Sigmoid colon (tissue), 6 donors: ENCODE measurements at regions not wholly inside any gene's neighbourhood (a gene's known extent, or its start where the extent isn't known, plus 50 kb on each side); places are given as distances from the start of the nearest gene placed in this dataset.

Experiments
- DNase-seq: peaks from one replicate; pipeline ENCODE4 v3.0.0-alpha.2; 2019
- H3K27ac ChIP-seq, 4 donors: fragments of 200-600 bp; sonication (generic); one replicate each; pipeline ENCODE4 v1.5.1; 2016 to 2019; ENCODE audit warnings: mild to moderate bottlenecking in 1 of 4
- H3K27me3 ChIP-seq, 3 donors: fragments of 200-600 bp; sonication (generic); one replicate each; pipeline ENCODE4 v1.5.1; 2019; ENCODE audit warnings: mild to moderate bottlenecking in 1 of 3
- H3K36me3 ChIP-seq, 4 donors: fragments of 200-600 bp; sonication (generic); one replicate each; pipeline ENCODE4 v1.5.1; 2016 to 2019
- H3K4me1 ChIP-seq, 4 donors: fragments of 200-600 bp; sonication (generic); one replicate each; pipeline ENCODE4 v1.5.1; 2017 to 2019
- H3K4me3 ChIP-seq, 4 donors: fragments of 200-600 bp; sonication (generic); one replicate each; pipeline ENCODE4 v1.5.1; 2017 to 2019; ENCODE audit warnings: mild to moderate bottlenecking in 2 of 4, moderate library complexity in 1 of 4
- H3K9me3 ChIP-seq, 4 donors: fragments of 200-600 bp in 3 of 4; sonication (generic) in 3 of 4; one replicate each; pipeline versions ENCODE4 v1.5.1 to v1.6.1; 2013 to 2019
- CTCF ChIP-seq, 4 experiments: fragments of 450-650 bp in 3 of 4; fragments of 200-600 bp in 1 of 4; IDR thresholded peaks; one replicate each; pipeline ENCODE4 v1.5.1; 2016 to 2019; ENCODE audit warnings: antibody characterized with exemption in 4 of 4, mild to moderate bottlenecking in 3 of 4, moderate library complexity in 2 of 4
- EP300 ChIP-seq, 4 donors: sonication (generic); formaldehyde crosslinking; IDR thresholded peaks; one replicate each; pipeline ENCODE4 v1.6.1; 2017; ENCODE audit warnings: antibody characterized with exemption in 4 of 4
- POLR2A ChIP-seq, 2 donors: fragments of 450-650 bp; IDR thresholded peaks; one replicate each; pipeline ENCODE4 v1.6.1; 2016; ENCODE audit warnings: antibody characterized with exemption in 2 of 2, mild to moderate bottlenecking in 2 of 2, moderate library complexity in 2 of 2
- POLR2AphosphoS5 ChIP-seq, 4 donors: sonication (generic); formaldehyde crosslinking; IDR thresholded peaks; one replicate each; pipeline ENCODE4 v1.6.1; 2017; ENCODE audit warnings: antibody characterized with exemption in 4 of 4
- WGBS, 2 donors: extraction: QIAGEN DNeasy Blood & Tissue Kit; methylation state at CpG; one replicate each; pipeline ENCODE4 v1.1.7; 2013; 5-methylcytosine and 5-hydroxymethylcytosine counted together
- intact Hi-C: fragments of 100-400 bp; cut with DNase I; formaldehyde crosslinking; loops from one replicate; pipeline ENCODE4 v1.15.1; 2023
- donor health status: healthy with polysubstance abuse.
- donor health status: healthy.

- Histone ChIP-seq H3K27me3 (no peaks in the 10 kb centered on the region), H3K4me1 (peaks cover 0 to 11% (median 4%) of the 10 kb centered on the region in 4 donors), H3K4me3 (no peak overlapping the region), H3K9me3 (no peaks in the 10 kb centered on the region), H3K36me3 (no peaks in the 10 kb centered on the region), H3K27ac (no peak overlapping the region)
- no peak for TF ChIP-seq POLR2AphosphoS5 (IDR thresholded peaks at IDR 0.05)
- TF ChIP-seq CTCF (IDR thresholded peaks at IDR 0.05), result no peak
- TF ChIP-seq EP300 (IDR thresholded peaks at IDR 0.05), result no peak
- TF ChIP-seq POLR2A (IDR thresholded peaks at IDR 0.05), result no peak
- 17 to 65% methylated on average over 3 of the region's 3 CpGs for WGBS, 2 donors
- intact Hi-C loops, result no loop called here
- DNase-seq, result no peak
Measured at GRCh38 chr12:59075141-59075540, 154.8 kb upstream of the LRIG3 start.

GRCh38 chr12:59070322-59070933 is 150.1 kb upstream of the LRIG3 start:
- Histone ChIP-seq H3K27ac (no peak overlapping the region), H3K36me3 (no peaks in the 10 kb centered on the region), H3K9me3 (no peaks in the 10 kb centered on the region), H3K27me3 (no peaks in the 10 kb centered on the region), H3K4me3 (no peak overlapping the region), H3K4me1 (no peaks in the 10 kb centered on the region)
- no peak for TF ChIP-seq EP300 (IDR thresholded peaks at IDR 0.05)
- TF ChIP-seq CTCF (IDR thresholded peaks at IDR 0.05), result no peak
- no peak for TF ChIP-seq POLR2A (IDR thresholded peaks at IDR 0.05)
- no peak for TF ChIP-seq POLR2AphosphoS5 (IDR thresholded peaks at IDR 0.05)
- no peak for DNase-seq
- 12 to 43% methylated on average over 3 of the region's 3 CpGs for WGBS, 2 donors
- intact Hi-C loops, result no loop called here

- H3K9me3 ChIP-seq, result no peaks in the 10 kb centered on the region
- H3K27ac ChIP-seq, result no peak overlapping the region
- H3K27me3 ChIP-seq, result no peaks in the 10 kb centered on the region
- TF ChIP-seq POLR2A (IDR thresholded peaks at IDR 0.05) (no peak), EP300 (IDR thresholded peaks at IDR 0.05) (no peak), POLR2AphosphoS5 (IDR thresholded peaks at IDR 0.05) (no peak), CTCF (IDR thresholded peaks at IDR 0.05) (no peak)
- H3K36me3 ChIP-seq, result no peaks in the 10 kb centered on the region
- WGBS, 2 donors, result 75 to 84% methylated on average over 1 of the region's 1 CpG
- no peak overlapping the region for H3K4me3 ChIP-seq
- intact Hi-C loops, result no loop called here
- no peak for DNase-seq
- H3K4me1 ChIP-seq, result no peaks in the 10 kb centered on the region
Measured at GRCh38 chr12:59069516-59069915, 149.2 kb upstream of the LRIG3 start.

GRCh38 chr12:59068436-59068835 is 148.1 kb upstream of the LRIG3 start:
- H3K27me3 ChIP-seq, result no peaks in the 10 kb centered on the region
- 92 to 96% methylated on average over 3 of the region's 3 CpGs for WGBS, 2 donors

GRCh38 chr12:59067083-59067482 is 146.8 kb upstream of the LRIG3 start:
- H3K4me1 ChIP-seq, result no peaks in the 10 kb centered on the region
- no peaks in the 10 kb centered on the region for H3K9me3 ChIP-seq
- 38 to 43% methylated on average over 2 of the region's 2 CpGs for WGBS, 2 donors
- no peaks in the 10 kb centered on the region for H3K36me3 ChIP-seq
- H3K27me3 ChIP-seq, result no peaks in the 10 kb centered on the region
- no peak for DNase-seq
- no peak overlapping the region for H3K27ac ChIP-seq
- H3K4me3 ChIP-seq, result no peak overlapping the region
- TF ChIP-seq POLR2AphosphoS5 (IDR thresholded peaks at IDR 0.05) (no peak), CTCF (IDR thresholded peaks at IDR 0.05) (no peak), EP300 (IDR thresholded peaks at IDR 0.05) (no peak), POLR2A (IDR thresholded peaks at IDR 0.05) (no peak)
- intact Hi-C loops, result no loop called here

More at GRCh38 chr12:59068436-59068835, 148.1 kb upstream of the LRIG3 start:
- intact Hi-C loops, result no loop called here
- TF ChIP-seq EP300 (IDR thresholded peaks at IDR 0.05), result no peak
- TF ChIP-seq POLR2A (IDR thresholded peaks at IDR 0.05), result no peak
- no peak for TF ChIP-seq POLR2AphosphoS5 (IDR thresholded peaks at IDR 0.05)
- H3K4me3 ChIP-seq, result no peak overlapping the region
- DNase-seq, result no peak
- no peak overlapping the region for H3K27ac ChIP-seq
- no peaks in the 10 kb centered on the region for H3K4me1 ChIP-seq
- H3K36me3 ChIP-seq, result no peaks in the 10 kb centered on the region
- H3K9me3 ChIP-seq, result no peaks in the 10 kb centered on the region
